Spleen (tissue), 11 donors: ENCODE measurements at regions not wholly inside any gene's neighbourhood (a gene's known extent, or its start where the extent isn't known, plus 50 kb on each side); places are given as distances from the start of the nearest gene placed in this dataset.

ENCODE experiments used
- DNase-seq: peaks from one replicate; pipeline ENCODE4 v3.0.0-alpha.2; 2020
- H3K27ac ChIP-seq, 8 donors: fragments of 200-600 bp; sonication (generic) in 7 of 8; 1 replicate in 4 of 8; 2 replicates in 4 of 8; pipeline versions ENCODE4 v1.5.0 to v1.8.0; 2016 to 2021; ENCODE audit warnings: inconsistent platforms in 4 of 8, mild to moderate bottlenecking in 4 of 8, moderate library complexity in 1 of 8
- H3K27me3 ChIP-seq, 7 donors: fragments of 200-600 bp; sonication (generic) in 6 of 7; replicated peaks in 1 of 7; 1 replicate in 4 of 7; 2 replicates in 3 of 7; pipeline versions ENCODE4 v1.5.0 to v1.8.0; 2016 to 2021; ENCODE audit warnings: inconsistent platforms in 3 of 7, mild to moderate bottlenecking in 1 of 7
- H3K36me3 ChIP-seq, 6 donors: fragments of 200-600 bp; sonication (generic) in 5 of 6; 1 replicate in 4 of 6; 2 replicates in 2 of 6; pipeline versions ENCODE4 v1.5.0 to v1.8.0; 2016 to 2021; ENCODE audit warnings: inconsistent platforms in 2 of 6
- H3K4me1 ChIP-seq, 6 donors: fragments of 200-600 bp; sonication (generic) in 5 of 6; 1 replicate in 3 of 6; 2 replicates in 3 of 6; pipeline versions ENCODE4 v1.5.0 to v1.8.0; 2016 to 2021; ENCODE audit warnings: inconsistent platforms in 3 of 6
- H3K4me3 ChIP-seq, 8 donors: fragments of 200-600 bp; sonication (generic) in 7 of 8; 1 replicate in 4 of 8; 2 replicates in 4 of 8; pipeline versions ENCODE4 v1.5.0 to v1.8.0; 2016 to 2021; ENCODE audit warnings: inconsistent platforms in 4 of 8, mild to moderate bottlenecking in 4 of 8, moderate library complexity in 2 of 8
- H3K9me3 ChIP-seq, 8 donors: fragments of 200-600 bp; sonication (generic) in 7 of 8; 1 replicate in 4 of 8; 2 replicates in 4 of 8; pipeline versions ENCODE4 v1.5.0 to v1.8.0; 2016 to 2021; ENCODE audit warnings: inconsistent platforms in 4 of 8
- POLR2A ChIP-seq, 3 donors: fragments of 450-650 bp; IDR thresholded peaks; one replicate each; pipeline ENCODE4 v1.5.1; 2017; ENCODE audit warnings: antibody characterized with exemption in 3 of 3, mild to moderate bottlenecking in 1 of 3
- POLR2AphosphoS5 ChIP-seq, 3 donors: sonication (generic); formaldehyde crosslinking; IDR thresholded peaks; one replicate each; pipeline ENCODE4 v1.5.1; 2017; ENCODE audit warnings: antibody characterized with exemption in 3 of 3
- WGBS, 5 donors: extraction: QIAGEN DNeasy Blood & Tissue Kit in 3 of 5; methylation state at CpG; one replicate each; pipeline versions ENCODE4 v1.1.5 to v1.1.7; 2013 to 2018; 5-methylcytosine and 5-hydroxymethylcytosine counted together
- intact Hi-C: fragments of 100-400 bp; cut with DNase I; formaldehyde crosslinking; loops from one replicate; pipeline ENCODE4 v1.15.0; 2023; ENCODE audit warnings: low total_unique reads
- TF ChIP-seq, protein P1 (sequence below), 11 experiments: fragments of 200-600 bp in 7 of 11; fragments of 450-650 bp in 4 of 11; sonication (generic) in 4 of 11; IDR thresholded peaks in 8 of 11; conservative IDR thresholded peaks in 3 of 11; 1 replicate in 7 of 11; 2 replicates in 4 of 11; pipeline versions ENCODE4 v1.4.0 to v1.8.0; 2016 to 2021; ENCODE audit warnings: antibody characterized with exemption in 11 of 11, inconsistent platforms in 4 of 11, mild to moderate bottlenecking in 1 of 11
- donor health status: healthy with polysubstance abuse.
- donor health status: DM: no; HTN: no; CAD: no; lungs with moderate emphysema.
- donor health status: DM: no; HTN: no; CAD: no.
- donor health status: Bipolar disorder and iron deficiency.
- donor health status: healthy.
- donor health status: DM: no; HTN: no; CAD: no.
- donor health status: DM: yes; HTN: yes; CAD: no.

DNA sequence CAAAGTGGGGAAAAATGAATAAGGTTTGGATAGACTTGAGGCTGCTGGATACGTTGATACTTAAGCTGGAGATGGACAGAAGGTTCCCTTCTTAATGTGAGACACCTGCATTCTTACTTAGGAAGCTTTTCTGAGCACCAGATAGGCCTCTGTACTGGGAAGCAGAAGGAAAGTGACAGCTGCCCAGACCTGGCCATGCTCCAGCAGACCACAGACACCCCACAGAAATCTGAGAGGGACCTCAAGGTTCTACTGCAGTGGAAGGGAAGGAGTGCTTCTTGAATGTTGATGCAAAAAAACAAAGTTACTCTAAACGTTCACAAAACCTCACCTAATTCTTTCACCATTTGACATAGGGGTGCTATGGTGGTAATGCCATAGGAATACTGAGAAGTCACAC lies 642.1 kb upstream of the ID2 start:
- Histone ChIP-seq H3K4me1 (no peaks in the 10 kb centered on the region), H3K27ac (no peak overlapping the region), H3K4me3 (no peak overlapping the region), H3K36me3 (no peaks in the 10 kb centered on the region), H3K27me3 (no peaks in the 10 kb centered on the region), H3K9me3 (peaks cover 0 to 14% (median 4%) of the 10 kb centered on the region in 8 donors)
- intact Hi-C loops, result no loop called here
- DNase-seq, result no peak
- TF ChIP-seq POLR2A (IDR thresholded peaks at IDR 0.05) (no peak), POLR2AphosphoS5 (IDR thresholded peaks at IDR 0.05) (no peak)
- TF ChIP-seq, protein P1, sequence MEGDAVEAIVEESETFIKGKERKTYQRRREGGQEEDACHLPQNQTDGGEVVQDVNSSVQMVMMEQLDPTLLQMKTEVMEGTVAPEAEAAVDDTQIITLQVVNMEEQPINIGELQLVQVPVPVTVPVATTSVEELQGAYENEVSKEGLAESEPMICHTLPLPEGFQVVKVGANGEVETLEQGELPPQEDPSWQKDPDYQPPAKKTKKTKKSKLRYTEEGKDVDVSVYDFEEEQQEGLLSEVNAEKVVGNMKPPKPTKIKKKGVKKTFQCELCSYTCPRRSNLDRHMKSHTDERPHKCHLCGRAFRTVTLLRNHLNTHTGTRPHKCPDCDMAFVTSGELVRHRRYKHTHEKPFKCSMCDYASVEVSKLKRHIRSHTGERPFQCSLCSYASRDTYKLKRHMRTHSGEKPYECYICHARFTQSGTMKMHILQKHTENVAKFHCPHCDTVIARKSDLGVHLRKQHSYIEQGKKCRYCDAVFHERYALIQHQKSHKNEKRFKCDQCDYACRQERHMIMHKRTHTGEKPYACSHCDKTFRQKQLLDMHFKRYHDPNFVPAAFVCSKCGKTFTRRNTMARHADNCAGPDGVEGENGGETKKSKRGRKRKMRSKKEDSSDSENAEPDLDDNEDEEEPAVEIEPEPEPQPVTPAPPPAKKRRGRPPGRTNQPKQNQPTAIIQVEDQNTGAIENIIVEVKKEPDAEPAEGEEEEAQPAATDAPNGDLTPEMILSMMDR (IDR thresholded peaks at IDR 0.05 in 8 of 11, conservative IDR thresholded peaks at IDR 0.05 in 3 of 11), result no peak
- 46 to 70% (median 51%) methylated on average over 2 of the region's 2 CpGs for WGBS, 5 donors

DNA sequence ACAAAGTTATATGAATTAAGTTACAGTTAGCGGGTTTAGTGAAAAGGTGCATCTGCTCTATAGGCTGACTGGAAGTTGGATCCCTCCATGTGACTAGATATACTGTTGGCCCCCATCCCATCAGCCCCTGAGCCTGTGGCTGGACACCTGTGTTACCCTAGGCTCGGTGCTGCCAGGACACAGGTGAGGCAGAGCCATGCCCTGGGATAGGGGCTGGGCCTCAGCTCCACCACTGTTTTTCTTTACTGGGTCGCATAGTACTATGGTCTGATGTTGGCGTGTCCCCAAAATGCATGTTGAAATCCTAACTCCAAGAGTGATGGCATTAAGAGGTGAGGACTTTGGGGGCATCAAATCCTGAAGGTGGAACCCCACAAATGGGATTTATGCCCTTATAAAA lies 638.6 kb upstream of the ID2 start:
- Histone ChIP-seq H3K27ac (no peak overlapping the region), H3K4me1 (no peaks in the 10 kb centered on the region), H3K27me3 (no peaks in the 10 kb centered on the region), H3K36me3 (no peaks in the 10 kb centered on the region), H3K9me3 (peaks cover 0 to 14% (median 4%) of the 10 kb centered on the region in 8 donors), H3K4me3 (no peak overlapping the region)
- intact Hi-C loops, result no loop called here
- TF ChIP-seq, protein P1 (IDR thresholded peaks at IDR 0.05 in 8 of 11, conservative IDR thresholded peaks at IDR 0.05 in 3 of 11), result no peak
- DNase-seq, result no peak
- WGBS, 5 donors, result 77 to 96% (median 91%) methylated on average over 4 of the region's 4 CpGs

- no peak for DNase-seq
- H3K4me3 ChIP-seq, result no peak overlapping the region
- no peaks in the 10 kb centered on the region for H3K36me3 ChIP-seq
- TF ChIP-seq POLR2AphosphoS5 (IDR thresholded peaks at IDR 0.05) (no peak), POLR2A (IDR thresholded peaks at IDR 0.05) (no peak)
- TF ChIP-seq, protein P1 (IDR thresholded peaks at IDR 0.05 in 8 of 11, conservative IDR thresholded peaks at IDR 0.05 in 3 of 11), result no peak
- peaks cover 0 to 3% (median 0%) of the 10 kb centered on the region in 6 donors for H3K4me1 ChIP-seq
- no peaks in the 10 kb centered on the region for H3K27me3 ChIP-seq
- intact Hi-C loops, result no loop called here
- no peak overlapping the region for H3K27ac ChIP-seq
- peaks cover 0 to 14% (median 4%) of the 10 kb centered on the region in 8 donors for H3K9me3 ChIP-seq
- 92 to 100% (median 95%) methylated on average over 4 of the region's 4 CpGs for WGBS, 5 donors
These were observed 637.7 kb upstream of the ID2 start for GRCh38 chr2:8044046-8044594.

GRCh38 chr2:8045081-8045614 lies 636.7 kb upstream of the ID2 start:
- intact Hi-C loops, result no loop called here
- Histone ChIP-seq H3K27ac (no peak overlapping the region), H3K36me3 (no peaks in the 10 kb centered on the region), H3K9me3 (peaks cover 0 to 14% (median 4%) of the 10 kb centered on the region in 8 donors), H3K4me3 (no peak overlapping the region), H3K27me3 (no peaks in the 10 kb centered on the region), H3K4me1 (peaks cover 0 to 9% (median 0%) of the 10 kb centered on the region in 6 donors)
- TF ChIP-seq POLR2AphosphoS5 (IDR thresholded peaks at IDR 0.05), result no peak
- TF ChIP-seq, protein P1 (IDR thresholded peaks at IDR 0.05 in 8 of 11, conservative IDR thresholded peaks at IDR 0.05 in 3 of 11), result no peak
- no peak for TF ChIP-seq POLR2A (IDR thresholded peaks at IDR 0.05)
- no peak for DNase-seq
- WGBS, 5 donors, result 89 to 95% (median 92%) methylated on average over 6 of the region's 6 CpGs
